Astrocyte (in vitro differentiated cells and primary cell): ENCODE measurements at regions not wholly inside any gene's neighbourhood (a gene's known extent, or its start where the extent isn't known, plus 50 kb on each side); places are given as distances from the start of the nearest gene placed in this dataset.
"Not testable (repeated sequence)": the region's sequence is repeated elsewhere in the genome, so short reads cannot be mapped to it uniquely, and the experiment has no call there.

Source experiments
- DNase-seq: peaks from one replicate; pipeline ENCODE4 v3.0.0-alpha.2; 2010; ENCODE audit warnings: low read depth
- FAIRE-seq: peaks from 2 replicates; lab custom pipeline; 2011; peaks lifted over from hg19 to GRCh38; lab: Jason Lieb, UNC
- H2AFZ ChIP-seq: 2 replicates; pipeline ENCODE4 v1.6.0; 2012; ENCODE audit warnings: low read depth, low read length, inconsistent platforms
- H3K27ac ChIP-seq: 2 replicates; pipeline ENCODE4 v1.5.1; 2011; ENCODE audit warnings: low read depth, low read length, inconsistent platforms
- H3K27me3 ChIP-seq: 2 replicates; pipeline ENCODE4 v1.6.0; 2011; ENCODE audit warnings: low read length, inconsistent platforms; ENCODE audit not compliant: insufficient read depth
- H3K36me3 ChIP-seq: 2 replicates; pipeline ENCODE4 v1.5.1; 2011; ENCODE audit warnings: low read length, inconsistent platforms; ENCODE audit not compliant: insufficient read depth
- H3K4me1 ChIP-seq: 2 replicates; pipeline ENCODE4 v1.5.1; 2011; ENCODE audit warnings: low read length, inconsistent platforms; ENCODE audit not compliant: insufficient read depth
- H3K4me2 ChIP-seq: 2 replicates; pipeline ENCODE4 v1.6.0; 2012; ENCODE audit warnings: low read length, inconsistent platforms
- H3K4me3 ChIP-seq: 2 replicates; pipeline ENCODE4 v1.5.1; 2011; ENCODE audit warnings: low read depth, mild to moderate bottlenecking, low read length, inconsistent platforms; ENCODE audit not compliant: insufficient read depth
- H3K79me2 ChIP-seq: 2 replicates; pipeline ENCODE4 v1.6.0; 2012; ENCODE audit warnings: mild to moderate bottlenecking, low read length, inconsistent platforms; ENCODE audit not compliant: insufficient read depth
- H3K9ac ChIP-seq: 2 replicates; pipeline ENCODE4 v1.6.0; 2012; ENCODE audit warnings: mild to moderate bottlenecking, low read length, inconsistent platforms
- H3K9me3 ChIP-seq: 2 replicates; pipeline ENCODE4 v1.5.1; 2012; ENCODE audit warnings: low read depth, mild to moderate bottlenecking, low read length, inconsistent platforms; ENCODE audit not compliant: insufficient read depth
- H4K20me1 ChIP-seq: 2 replicates; pipeline ENCODE4 v1.6.0; 2012; ENCODE audit warnings: low read length, inconsistent platforms; ENCODE audit not compliant: insufficient read depth
- H3K27ac Mint-ChIP-seq: one replicate; pipeline ENCODE4 v1.8.0; 2021; ENCODE audit warnings: mild to moderate bottlenecking, mixed read lengths; ENCODE audit not compliant: unreplicated experiment
- H3K27me3 Mint-ChIP-seq: one replicate; pipeline ENCODE4 v1.8.0; 2021; ENCODE audit warnings: low read depth, mixed read lengths; ENCODE audit not compliant: unreplicated experiment
- H3K36me3 Mint-ChIP-seq: one replicate; pipeline ENCODE4 v1.8.0; 2021; ENCODE audit warnings: low read depth, mixed read lengths; ENCODE audit not compliant: unreplicated experiment
- H3K4me1 Mint-ChIP-seq: one replicate; pipeline ENCODE4 v1.8.0; 2021; ENCODE audit warnings: low read depth, mixed read lengths; ENCODE audit not compliant: unreplicated experiment
- H3K4me3 Mint-ChIP-seq: one replicate; pipeline ENCODE4 v1.8.0; 2021; ENCODE audit warnings: mild to moderate bottlenecking, moderate library complexity, mixed read lengths; ENCODE audit not compliant: unreplicated experiment
- H3K9me3 Mint-ChIP-seq: one replicate; pipeline ENCODE4 v1.8.0; 2021; ENCODE audit warnings: mild to moderate bottlenecking, mixed read lengths; ENCODE audit not compliant: unreplicated experiment
- CTCF ChIP-seq: IDR thresholded peaks from 2 replicates; pipeline ENCODE4 v1.5.1; 2011; ENCODE audit warnings: low read depth, mild to moderate bottlenecking, inconsistent platforms, low read length, moderate library complexity; ENCODE audit not compliant: insufficient read depth
- EZH2 ChIP-seq: IDR thresholded peaks from 2 replicates; pipeline ENCODE4 v1.6.1; 2012; ENCODE audit warnings: mild to moderate bottlenecking, low read length, inconsistent platforms; ENCODE audit not compliant: insufficient read depth

- no peaks in the 10 kb centered on the region for H3K9me3 Mint-ChIP-seq
- no peak overlapping the region for H3K4me2 ChIP-seq
- no peaks in the 10 kb centered on the region for H3K9me3 ChIP-seq
- peaks cover 4% of the 10 kb centered on the region for H3K4me1 ChIP-seq
- H3K4me1 Mint-ChIP-seq = peaks cover 3% of the 10 kb centered on the region
- no peak overlapping the region for H3K27ac Mint-ChIP-seq
- peaks cover 7% of the 10 kb centered on the region for H3K27me3 Mint-ChIP-seq
- no peaks in the 10 kb centered on the region for H3K36me3 ChIP-seq
- H3K4me3 Mint-ChIP-seq = no peak overlapping the region
- no peak for TF ChIP-seq CTCF
- no peak for TF ChIP-seq EZH2
- no peak overlapping the region for H3K9ac ChIP-seq
- no peaks in the 10 kb centered on the region for H4K20me1 ChIP-seq
- no peak overlapping the region for H2AFZ ChIP-seq
- H3K79me2 ChIP-seq = no peaks in the 10 kb centered on the region
- FAIRE-seq = no peak
- no peak overlapping the region for H3K4me3 ChIP-seq
- H3K36me3 Mint-ChIP-seq = no peaks in the 10 kb centered on the region
- no peak overlapping the region for H3K27ac ChIP-seq
- peaks cover 7% of the 10 kb centered on the region for H3K27me3 ChIP-seq
- DNase-seq = no peak
Observed at GRCh38 chr20:58573257-58573656, 58.1 kb upstream of the APCDD1L start.

- not testable (repeated sequence) for FAIRE-seq, H2AFZ ChIP-seq, H3K9me3 Mint-ChIP-seq, DNase-seq, H4K20me1 ChIP-seq, H3K9me3 ChIP-seq, H3K79me2 ChIP-seq, H3K4me1 ChIP-seq, H3K27me3 ChIP-seq, H3K36me3 ChIP-seq, H3K4me3 ChIP-seq, H3K27ac ChIP-seq, H3K36me3 Mint-ChIP-seq, H3K27me3 Mint-ChIP-seq, H3K4me3 Mint-ChIP-seq, H3K4me1 Mint-ChIP-seq, H3K9ac ChIP-seq, H3K27ac Mint-ChIP-seq
- H3K4me2 ChIP-seq = peak overlapping the region; percentile 47
Observed at GRCh38 chr20:58572428-58572763, 57.2 kb upstream of the APCDD1L start.

GRCh38 chr20:58571693-58572427 is 56.7 kb upstream of the APCDD1L start:
- Histone ChIP-seq H2AFZ (peak overlapping the region; percentile 7), H4K20me1 (no peaks in the 10 kb centered on the region), H3K9me3 (no peaks in the 10 kb centered on the region), H3K27ac (peak overlapping the region; percentile 40), H3K27me3 (peaks cover 4% of the 10 kb centered on the region), H3K9ac (no peak overlapping the region), H3K4me2 (peak overlapping the region; percentile 47), H3K36me3 (no peaks in the 10 kb centered on the region), H3K79me2 (no peaks in the 10 kb centered on the region), H3K4me3 (no peak overlapping the region), H3K4me1 (peaks cover 4% of the 10 kb centered on the region)
- no peak for TF ChIP-seq CTCF
- TF ChIP-seq EZH2 = no peak
- Mint-ChIP-seq H3K36me3 (peaks cover 3% of the 10 kb centered on the region), H3K27ac (no peak overlapping the region), H3K9me3 (no peaks in the 10 kb centered on the region), H3K4me1 (peaks cover 3% of the 10 kb centered on the region), H3K27me3 (no peaks in the 10 kb centered on the region), H3K4me3 (no peak overlapping the region)
- DNase-seq (peak; percentile 69), FAIRE-seq (no peak)
